Endothelial cell (in vitro differentiated cells): ENCODE measurements at regions not wholly inside any gene's neighbourhood (a gene's known extent, or its start where the extent isn't known, plus 50 kb on each side); places are given as distances from the start of the nearest gene placed in this dataset.

Experiments used
- DNase-seq: peaks from one replicate; pipeline ENCODE4 v3.0.0; 2021; ENCODE audit warnings: low spot score
- H3K27ac Mint-ChIP-seq: one replicate; pipeline ENCODE4 v1.8.0; 2021; ENCODE audit warnings: mixed read lengths, inconsistent platforms; ENCODE audit not compliant: unreplicated experiment
- H3K27me3 Mint-ChIP-seq: one replicate; pipeline ENCODE4 v1.8.0; 2021; ENCODE audit warnings: mild to moderate bottlenecking, moderate library complexity, mixed read lengths, inconsistent platforms; ENCODE audit not compliant: unreplicated experiment
- H3K36me3 Mint-ChIP-seq: one replicate; pipeline ENCODE4 v1.8.0; 2021; ENCODE audit warnings: mild to moderate bottlenecking, low read depth, mixed read lengths, inconsistent platforms; ENCODE audit not compliant: unreplicated experiment
- H3K4me1 Mint-ChIP-seq: one replicate; pipeline ENCODE4 v1.8.0; 2021; ENCODE audit warnings: mild to moderate bottlenecking, mixed read lengths, inconsistent platforms; ENCODE audit not compliant: unreplicated experiment
- H3K4me3 Mint-ChIP-seq: one replicate; pipeline ENCODE4 v1.8.0; 2021; ENCODE audit warnings: mild to moderate bottlenecking, mixed read lengths, inconsistent platforms; ENCODE audit not compliant: unreplicated experiment
- H3K9me3 Mint-ChIP-seq: one replicate; pipeline ENCODE4 v1.8.0; 2021; ENCODE audit warnings: mixed read lengths, inconsistent platforms; ENCODE audit not compliant: unreplicated experiment
- TF ChIP-seq, protein P1 (sequence below): fragments of 200-600 bp; sonication (generic); IDR thresholded peaks from one replicate; pipeline ENCODE4 v1.5.0; 2021; ENCODE audit warnings: antibody characterized with exemption; ENCODE audit not compliant: unreplicated experiment

GRCh38 chr1:25128121-25128621 lies 104.1 kb downstream of the SYF2 start:
- Mint-ChIP-seq H3K4me3 (no peak overlapping the region), H3K36me3 (no peaks in the 10 kb centered on the region), H3K27me3 (no peaks in the 10 kb centered on the region), H3K4me1 (no peaks in the 10 kb centered on the region), H3K9me3 (no peaks in the 10 kb centered on the region), H3K27ac (no peak overlapping the region)
- DNase-seq = no peak
- TF ChIP-seq, protein P1, sequence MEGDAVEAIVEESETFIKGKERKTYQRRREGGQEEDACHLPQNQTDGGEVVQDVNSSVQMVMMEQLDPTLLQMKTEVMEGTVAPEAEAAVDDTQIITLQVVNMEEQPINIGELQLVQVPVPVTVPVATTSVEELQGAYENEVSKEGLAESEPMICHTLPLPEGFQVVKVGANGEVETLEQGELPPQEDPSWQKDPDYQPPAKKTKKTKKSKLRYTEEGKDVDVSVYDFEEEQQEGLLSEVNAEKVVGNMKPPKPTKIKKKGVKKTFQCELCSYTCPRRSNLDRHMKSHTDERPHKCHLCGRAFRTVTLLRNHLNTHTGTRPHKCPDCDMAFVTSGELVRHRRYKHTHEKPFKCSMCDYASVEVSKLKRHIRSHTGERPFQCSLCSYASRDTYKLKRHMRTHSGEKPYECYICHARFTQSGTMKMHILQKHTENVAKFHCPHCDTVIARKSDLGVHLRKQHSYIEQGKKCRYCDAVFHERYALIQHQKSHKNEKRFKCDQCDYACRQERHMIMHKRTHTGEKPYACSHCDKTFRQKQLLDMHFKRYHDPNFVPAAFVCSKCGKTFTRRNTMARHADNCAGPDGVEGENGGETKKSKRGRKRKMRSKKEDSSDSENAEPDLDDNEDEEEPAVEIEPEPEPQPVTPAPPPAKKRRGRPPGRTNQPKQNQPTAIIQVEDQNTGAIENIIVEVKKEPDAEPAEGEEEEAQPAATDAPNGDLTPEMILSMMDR = no peak

DNA sequence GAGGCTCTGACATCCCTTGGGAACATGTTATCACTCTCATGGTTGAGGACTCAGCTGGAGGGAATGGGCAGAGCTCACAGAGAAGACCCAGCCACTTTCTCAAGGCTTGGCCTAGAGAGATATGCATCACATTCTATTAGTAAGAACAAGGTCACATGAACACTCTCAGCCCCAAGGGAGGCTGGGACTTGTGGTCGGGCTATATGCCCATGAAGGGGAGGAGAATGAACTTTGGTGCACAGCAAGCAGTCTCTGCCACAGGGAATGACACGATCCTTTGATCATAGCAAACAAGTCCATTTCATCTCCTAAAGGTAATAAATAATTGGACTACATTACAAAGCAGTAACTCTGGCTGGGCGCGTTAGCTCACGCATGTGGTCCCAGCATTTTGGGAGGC lies 105.7 kb downstream of the SYF2 start:
- no peak for DNase-seq
- H3K4me1 Mint-ChIP-seq = no peaks in the 10 kb centered on the region
- H3K9me3 Mint-ChIP-seq = no peaks in the 10 kb centered on the region
- no peak overlapping the region for H3K4me3 Mint-ChIP-seq
- no peaks in the 10 kb centered on the region for H3K27me3 Mint-ChIP-seq
- no peaks in the 10 kb centered on the region for H3K36me3 Mint-ChIP-seq
- TF ChIP-seq, protein P1 = no peak
- H3K27ac Mint-ChIP-seq = no peak overlapping the region

- TF ChIP-seq, protein P1 = no peak
- Mint-ChIP-seq H3K4me1 (no peaks in the 10 kb centered on the region), H3K9me3 (no peaks in the 10 kb centered on the region), H3K27ac (no peak overlapping the region), H3K4me3 (no peak overlapping the region), H3K36me3 (no peaks in the 10 kb centered on the region), H3K27me3 (peaks cover 1% of the 10 kb centered on the region)
- no peak for DNase-seq
These were observed 108.8 kb downstream of the SYF2 start for GRCh38 chr1:25123551-25123950.

DNA sequence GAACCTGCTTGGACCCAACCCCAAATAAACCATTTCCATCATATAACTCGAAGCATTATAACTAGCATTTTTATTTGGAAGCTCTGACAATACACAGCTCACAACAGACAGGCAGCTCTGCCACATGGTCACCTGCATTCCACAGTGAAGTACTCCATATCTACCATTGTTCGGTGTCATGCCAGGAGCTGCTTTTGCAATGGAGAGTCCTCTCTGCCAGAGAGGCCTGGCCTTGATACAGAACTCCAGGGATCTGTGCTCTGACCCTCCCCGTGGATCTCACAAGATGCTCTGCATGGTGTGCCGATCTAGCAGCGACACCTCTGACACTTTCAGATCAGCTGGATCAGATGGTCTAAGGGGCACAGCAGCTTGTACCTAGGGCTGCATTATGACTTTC lies 109.6 kb downstream of the SYF2 start:
- TF ChIP-seq, protein P1 = no peak
- Mint-ChIP-seq H3K36me3 (no peaks in the 10 kb centered on the region), H3K27me3 (peaks cover 1% of the 10 kb centered on the region), H3K4me1 (no peaks in the 10 kb centered on the region), H3K4me3 (no peak overlapping the region), H3K27ac (no peak overlapping the region), H3K9me3 (no peaks in the 10 kb centered on the region)
- no peak for DNase-seq

GRCh38 chr1:25120281-25120680 lies 112.0 kb downstream of the SYF2 start:
- peaks cover 5% of the 10 kb centered on the region for H3K27me3 Mint-ChIP-seq
- DNase-seq = no peak
- no peaks in the 10 kb centered on the region for H3K36me3 Mint-ChIP-seq
- H3K9me3 Mint-ChIP-seq = no peaks in the 10 kb centered on the region
- no peaks in the 10 kb centered on the region for H3K4me1 Mint-ChIP-seq
- no peak overlapping the region for H3K27ac Mint-ChIP-seq
- H3K4me3 Mint-ChIP-seq = no peak overlapping the region
- TF ChIP-seq, protein P1 = no peak
